Loucy (cell line): ENCODE measurements at regions not wholly inside any gene's neighbourhood (a gene's known extent, or its start where the extent isn't known, plus 50 kb on each side); places are given as distances from the start of the nearest gene placed in this dataset.

ENCODE experiments used
- EZH2phosphoT487 ChIP-seq: fragments of 200-600 bp; IDR thresholded peaks from 2 replicates; pipeline ENCODE4 v1.6.1; 2018; ENCODE audit warnings: antibody characterized with exemption, mild to moderate bottlenecking, moderate library complexity, borderline replicate concordance
- TF ChIP-seq, protein P1 (sequence below): fragments of 200-600 bp; sonication (generic); conservative IDR thresholded peaks from 2 replicates; pipeline ENCODE4 v1.5.1; 2014; ENCODE audit warnings: mild to moderate bottlenecking, antibody characterized with exemption, low read length

DNA sequence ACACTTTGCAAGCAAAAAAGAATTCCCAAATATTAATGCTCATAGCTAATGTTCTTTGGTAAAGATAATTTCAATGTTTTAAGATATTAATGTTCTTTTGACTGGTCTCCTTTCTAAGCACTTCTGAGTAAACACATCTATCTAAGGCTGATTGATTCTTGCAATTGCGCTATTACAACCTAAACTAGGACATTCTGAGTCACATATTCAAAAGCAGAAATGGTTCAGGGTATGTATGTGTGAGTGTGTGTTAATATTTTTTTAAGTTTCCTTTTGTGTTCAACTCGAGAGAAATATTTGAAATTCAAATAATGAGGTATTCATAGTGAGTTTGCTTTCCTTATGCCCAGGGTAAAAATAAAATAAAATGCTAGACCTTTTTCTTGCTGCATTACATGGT lies 203.6 kb upstream of the GRIK3 start:
- TF ChIP-seq, protein P1, sequence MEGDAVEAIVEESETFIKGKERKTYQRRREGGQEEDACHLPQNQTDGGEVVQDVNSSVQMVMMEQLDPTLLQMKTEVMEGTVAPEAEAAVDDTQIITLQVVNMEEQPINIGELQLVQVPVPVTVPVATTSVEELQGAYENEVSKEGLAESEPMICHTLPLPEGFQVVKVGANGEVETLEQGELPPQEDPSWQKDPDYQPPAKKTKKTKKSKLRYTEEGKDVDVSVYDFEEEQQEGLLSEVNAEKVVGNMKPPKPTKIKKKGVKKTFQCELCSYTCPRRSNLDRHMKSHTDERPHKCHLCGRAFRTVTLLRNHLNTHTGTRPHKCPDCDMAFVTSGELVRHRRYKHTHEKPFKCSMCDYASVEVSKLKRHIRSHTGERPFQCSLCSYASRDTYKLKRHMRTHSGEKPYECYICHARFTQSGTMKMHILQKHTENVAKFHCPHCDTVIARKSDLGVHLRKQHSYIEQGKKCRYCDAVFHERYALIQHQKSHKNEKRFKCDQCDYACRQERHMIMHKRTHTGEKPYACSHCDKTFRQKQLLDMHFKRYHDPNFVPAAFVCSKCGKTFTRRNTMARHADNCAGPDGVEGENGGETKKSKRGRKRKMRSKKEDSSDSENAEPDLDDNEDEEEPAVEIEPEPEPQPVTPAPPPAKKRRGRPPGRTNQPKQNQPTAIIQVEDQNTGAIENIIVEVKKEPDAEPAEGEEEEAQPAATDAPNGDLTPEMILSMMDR, result no peak
- no peak for TF ChIP-seq EZH2phosphoT487
